HEK293 (cell line): ENCODE measurements at regions not wholly inside any gene's neighbourhood (a gene's known extent, or its start where the extent isn't known, plus 50 kb on each side); places are given as distances from the start of the nearest gene placed in this dataset.

Source experiments
- CTCF ChIA-PET: fragments of 350-600 bp; formaldehyde crosslinking; extraction: SDS; loops from one replicate; lab custom pipeline; 2021; ENCODE audit warnings: antibody characterized with exemption; lab: Yijun Ruan, JAX
- POLR2A ChIA-PET: fragments of 300-600 bp; formaldehyde crosslinking; extraction: SDS; loops from one replicate; lab custom pipeline; 2020; ENCODE audit warnings: antibody characterized with exemption, inconsistent platforms; lab: Yijun Ruan, JAX
- H3K27ac ChIP-seq: fragments of 200-500 bp; sonication (Bioruptor generic); 2 replicates; pipeline ENCODE4 v1.5.1; 2014; ENCODE audit warnings: low read depth, low read length, control low read depth, inconsistent platforms; ENCODE audit errors: extremely low read depth
- H3K36me3 ChIP-seq, 2 experiments: fragments of 200-500 bp in 1 of 2; sonication (Bioruptor generic) in 1 of 2; 1 replicate in 1 of 2; 2 replicates in 1 of 2; pipeline ENCODE4 v1.5.1; 2014 to 2017; ENCODE audit warnings: inconsistent platforms in 2 of 2, low read length in 2 of 2; ENCODE audit not compliant: control insufficient read depth in 2 of 2, insufficient read depth in 1 of 2
- H3K4me1 ChIP-seq: fragments of 200-500 bp; sonication (Bioruptor generic); 2 replicates; pipeline ENCODE4 v1.5.1; 2014; ENCODE audit warnings: mild to moderate bottlenecking, low read length, inconsistent platforms; ENCODE audit not compliant: control insufficient read depth, insufficient read depth
- H3K4me3 ChIP-seq: 2 replicates; pipeline ENCODE4 v1.5.1; 2011; ENCODE audit warnings: low read depth, mild to moderate bottlenecking, control low read depth, low read length, moderate library complexity
- H3K9me3 ChIP-seq: fragments of 200-500 bp; sonication (Bioruptor generic); 2 replicates; pipeline ENCODE4 v1.5.1; 2014; ENCODE audit warnings: low read depth, low read length, inconsistent platforms; ENCODE audit not compliant: control insufficient read depth, insufficient read depth
- BCL11A ChIP-seq: fragments of 450-650 bp; formaldehyde crosslinking; IDR thresholded peaks from 2 replicates; pipeline ENCODE4 v1.5.1; 2016; ENCODE audit warnings: low read depth, missing biosample characterization, missing genetic modification characterization
- KLF8 ChIP-seq: fragments of 450-650 bp; formaldehyde crosslinking; IDR thresholded peaks from 2 replicates; pipeline ENCODE4 v1.5.1; 2016; ENCODE audit warnings: missing biosample characterization, missing genetic modification characterization
- MYNN ChIP-seq: fragments of 450-650 bp; formaldehyde crosslinking; IDR thresholded peaks from 2 replicates; pipeline ENCODE4 v1.5.1; 2016; ENCODE audit warnings: missing biosample characterization, missing genetic modification characterization, borderline replicate concordance
- MZF1 ChIP-seq: fragments of 450-650 bp; formaldehyde crosslinking; IDR thresholded peaks from 2 replicates; pipeline ENCODE4 v1.5.1; 2017; ENCODE audit warnings: missing biosample characterization, missing genetic modification characterization, borderline replicate concordance
- TCF7L2 ChIP-seq: IDR thresholded peaks from 2 replicates; pipeline ENCODE4 v1.6.1; 2011; ENCODE audit warnings: low read depth, mild to moderate bottlenecking, inconsistent platforms, low read length, moderate library complexity, borderline replicate concordance
- TSHZ1 ChIP-seq: fragments of 450-650 bp; formaldehyde crosslinking; IDR thresholded peaks from 2 replicates; pipeline ENCODE4 v1.5.1; 2016; ENCODE audit warnings: missing biosample characterization, missing genetic modification characterization, borderline replicate concordance
- ZFP3 ChIP-seq: fragments of 450-650 bp; formaldehyde crosslinking; IDR thresholded peaks from 2 replicates; pipeline ENCODE4 v1.5.1; 2016; ENCODE audit warnings: low read depth, missing biosample characterization, missing genetic modification characterization
- ZFP37 ChIP-seq: fragments of 450-650 bp; formaldehyde crosslinking; IDR thresholded peaks from 2 replicates; pipeline ENCODE4 v1.5.1; 2016; ENCODE audit warnings: missing biosample characterization, missing genetic modification characterization
- ZNF10 ChIP-seq: fragments of 450-650 bp; formaldehyde crosslinking; IDR thresholded peaks from 2 replicates; pipeline ENCODE4 v1.5.1; 2017; ENCODE audit warnings: missing biosample characterization, missing genetic modification characterization
- ZNF133 ChIP-seq: fragments of 450-650 bp; formaldehyde crosslinking; IDR thresholded peaks from 2 replicates; pipeline ENCODE4 v1.5.1; 2016; ENCODE audit warnings: missing biosample characterization, missing genetic modification characterization
- ZNF19 ChIP-seq: fragments of 450-650 bp; formaldehyde crosslinking; IDR thresholded peaks from 2 replicates; pipeline ENCODE4; 2016; ENCODE audit warnings: missing biosample characterization, missing genetic modification characterization, low read depth
- ZNF221 ChIP-seq: fragments of 450-650 bp; formaldehyde crosslinking; IDR thresholded peaks from 2 replicates; pipeline ENCODE4 v1.5.1; 2017; ENCODE audit warnings: missing biosample characterization, missing genetic modification characterization, borderline replicate concordance
- ZNF292 ChIP-seq: fragments of 450-650 bp; formaldehyde crosslinking; IDR thresholded peaks from 2 replicates; pipeline ENCODE4 v1.5.1; 2016; ENCODE audit warnings: low read depth, missing biosample characterization, missing genetic modification characterization, borderline replicate concordance
- ZNF341 ChIP-seq: fragments of 450-650 bp; formaldehyde crosslinking; IDR thresholded peaks from 2 replicates; pipeline ENCODE4; 2016; ENCODE audit warnings: low read depth, missing biosample characterization, missing genetic modification characterization
- ZNF426 ChIP-seq: fragments of 450-650 bp; formaldehyde crosslinking; IDR thresholded peaks from 2 replicates; pipeline ENCODE4 v1.5.1; 2017; ENCODE audit warnings: missing biosample characterization, missing genetic modification characterization, mild to moderate bottlenecking, inconsistent platforms, moderate library complexity
- ZNF433 ChIP-seq: fragments of 450-650 bp; formaldehyde crosslinking; IDR thresholded peaks from 2 replicates; pipeline ENCODE4 v1.5.1; 2016; ENCODE audit warnings: missing biosample characterization, missing genetic modification characterization, low read depth
- ZNF529 ChIP-seq: fragments of 450-650 bp; formaldehyde crosslinking; IDR thresholded peaks from 2 replicates; pipeline ENCODE4 v1.5.1; 2017; ENCODE audit warnings: missing genetic modification characterization, missing biosample characterization; ENCODE audit not compliant: insufficient replicate concordance
- ZSCAN23 ChIP-seq: fragments of 450-650 bp; formaldehyde crosslinking; IDR thresholded peaks from 2 replicates; pipeline ENCODE4 v1.5.1; 2016; ENCODE audit warnings: missing biosample characterization, missing genetic modification characterization
- ZSCAN5A ChIP-seq: fragments of 450-650 bp; formaldehyde crosslinking; IDR thresholded peaks from 2 replicates; pipeline ENCODE4 v1.5.1; 2016; ENCODE audit warnings: missing biosample characterization, missing genetic modification characterization
- TF ChIP-seq, protein P1 (sequence below): fragments of 450-650 bp; formaldehyde crosslinking; IDR thresholded peaks from 2 replicates; pipeline ENCODE4 v1.5.1; 2016; ENCODE audit warnings: missing biosample characterization, missing genetic modification characterization, low read depth
- TF ChIP-seq, protein P2 (sequence below): fragments of 450-650 bp; formaldehyde crosslinking; IDR thresholded peaks from 2 replicates; pipeline ENCODE4 v1.5.0; 2017; ENCODE audit warnings: missing biosample characterization, missing genetic modification characterization, borderline replicate concordance
- TF ChIP-seq, protein P3 (sequence below): fragments of 450-650 bp; formaldehyde crosslinking; IDR thresholded peaks from 2 replicates; pipeline ENCODE4 v1.5.1; 2016; ENCODE audit warnings: missing biosample characterization, missing genetic modification characterization

DNA sequence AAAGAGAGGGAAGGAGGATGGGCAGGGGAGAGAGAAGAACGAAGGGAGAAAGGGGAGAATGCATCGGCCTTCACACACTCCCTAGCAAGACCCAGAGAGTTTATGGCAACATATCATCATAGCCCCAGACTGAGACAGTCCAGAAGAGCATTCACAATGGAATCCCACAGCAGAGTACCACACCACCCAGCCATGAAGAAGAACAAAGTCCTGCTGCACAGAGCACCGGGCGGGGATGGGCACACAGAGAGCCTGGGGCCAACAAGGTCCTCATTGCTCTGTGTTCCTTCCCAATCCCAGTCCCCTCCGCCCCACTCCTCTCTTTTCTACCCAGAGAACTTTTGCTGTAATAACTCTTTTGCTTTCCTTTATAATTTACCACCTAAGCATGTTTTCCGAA lies 118.1 kb upstream of the TMPRSS2 start:
- H3K27ac ChIP-seq: no peak overlapping the region
- no peak overlapping the region for H3K4me3 ChIP-seq
- TF ChIP-seq TSHZ1 (tag by site-specific recombination) (no peak), TCF7L2 (no peak), ZSCAN23 (tag by site-specific recombination) (no peak), ZNF292 (no peak)
- TF ChIP-seq, protein P1, sequence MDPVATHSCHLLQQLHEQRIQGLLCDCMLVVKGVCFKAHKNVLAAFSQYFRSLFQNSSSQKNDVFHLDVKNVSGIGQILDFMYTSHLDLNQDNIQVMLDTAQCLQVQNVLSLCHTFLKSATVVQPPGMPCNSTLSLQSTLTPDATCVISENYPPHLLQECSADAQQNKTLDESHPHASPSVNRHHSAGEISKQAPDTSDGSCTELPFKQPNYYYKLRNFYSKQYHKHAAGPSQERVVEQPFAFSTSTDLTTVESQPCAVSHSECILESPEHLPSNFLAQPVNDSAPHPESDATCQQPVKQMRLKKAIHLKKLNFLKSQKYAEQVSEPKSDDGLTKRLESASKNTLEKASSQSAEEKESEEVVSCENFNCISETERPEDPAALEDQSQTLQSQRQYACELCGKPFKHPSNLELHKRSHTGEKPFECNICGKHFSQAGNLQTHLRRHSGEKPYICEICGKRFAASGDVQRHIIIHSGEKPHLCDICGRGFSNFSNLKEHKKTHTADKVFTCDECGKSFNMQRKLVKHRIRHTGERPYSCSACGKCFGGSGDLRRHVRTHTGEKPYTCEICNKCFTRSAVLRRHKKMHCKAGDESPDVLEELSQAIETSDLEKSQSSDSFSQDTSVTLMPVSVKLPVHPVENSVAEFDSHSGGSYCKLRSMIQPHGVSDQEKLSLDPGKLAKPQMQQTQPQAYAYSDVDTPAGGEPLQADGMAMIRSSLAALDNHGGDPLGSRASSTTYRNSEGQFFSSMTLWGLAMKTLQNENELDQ (tag by site-specific recombination): no peak
- TF ChIP-seq, all 188 proteins: peak for 0
- ChIA-PET CTCF (no interaction called here), POLR2A (no interaction called here)
- H3K36me3 ChIP-seq: no peaks in the 10 kb centered on the region
- no peaks in the 10 kb centered on the region; the same call in 1 of the 2 replicates for H3K4me1 ChIP-seq
- H3K9me3 ChIP-seq: peaks cover 4% of the 10 kb centered on the region; the same call in 1 of the 2 replicates

DNA sequence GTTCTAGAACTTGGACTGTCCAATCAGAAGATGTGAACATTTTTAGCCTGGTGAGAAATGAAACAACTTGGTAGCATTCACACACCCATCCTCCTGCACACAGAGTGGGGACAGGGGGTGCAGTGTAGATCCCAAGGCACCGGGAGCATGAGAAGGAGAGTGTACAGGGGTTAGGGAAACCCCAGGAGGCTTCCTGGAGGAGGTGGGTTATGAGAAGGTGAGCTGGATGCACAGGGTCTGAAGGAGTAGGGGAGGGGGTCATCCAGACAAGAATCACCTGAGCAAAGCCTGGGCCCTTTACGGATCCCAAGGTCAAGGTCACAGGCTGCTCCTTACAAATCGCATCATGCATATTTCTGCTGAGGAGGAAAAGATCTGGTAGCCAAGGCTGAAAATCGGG lies 117.5 kb upstream of the TMPRSS2 start:
- POLR2A ChIA-PET: no interaction called here
- H3K4me1 ChIP-seq: no peaks in the 10 kb centered on the region; the same call in 1 of the 2 replicates
- peaks cover 4% of the 10 kb centered on the region; the same call in 1 of the 2 replicates for H3K9me3 ChIP-seq
- no peak for TF ChIP-seq ZNF10 (tag by site-specific recombination)
- TF ChIP-seq ZFP37: no peak
- no peak for TF ChIP-seq ZNF426
- TF ChIP-seq, protein P2, sequence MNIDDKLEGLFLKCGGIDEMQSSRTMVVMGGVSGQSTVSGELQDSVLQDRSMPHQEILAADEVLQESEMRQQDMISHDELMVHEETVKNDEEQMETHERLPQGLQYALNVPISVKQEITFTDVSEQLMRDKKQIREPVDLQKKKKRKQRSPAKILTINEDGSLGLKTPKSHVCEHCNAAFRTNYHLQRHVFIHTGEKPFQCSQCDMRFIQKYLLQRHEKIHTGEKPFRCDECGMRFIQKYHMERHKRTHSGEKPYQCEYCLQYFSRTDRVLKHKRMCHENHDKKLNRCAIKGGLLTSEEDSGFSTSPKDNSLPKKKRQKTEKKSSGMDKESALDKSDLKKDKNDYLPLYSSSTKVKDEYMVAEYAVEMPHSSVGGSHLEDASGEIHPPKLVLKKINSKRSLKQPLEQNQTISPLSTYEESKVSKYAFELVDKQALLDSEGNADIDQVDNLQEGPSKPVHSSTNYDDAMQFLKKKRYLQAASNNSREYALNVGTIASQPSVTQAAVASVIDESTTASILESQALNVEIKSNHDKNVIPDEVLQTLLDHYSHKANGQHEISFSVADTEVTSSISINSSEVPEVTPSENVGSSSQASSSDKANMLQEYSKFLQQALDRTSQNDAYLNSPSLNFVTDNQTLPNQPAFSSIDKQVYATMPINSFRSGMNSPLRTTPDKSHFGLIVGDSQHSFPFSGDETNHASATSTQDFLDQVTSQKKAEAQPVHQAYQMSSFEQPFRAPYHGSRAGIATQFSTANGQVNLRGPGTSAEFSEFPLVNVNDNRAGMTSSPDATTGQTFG: no peak
- TF ChIP-seq ZNF19: no peak
- TF ChIP-seq ZNF221 (tag by site-specific recombination): no peak
- TF ChIP-seq ZNF433 (tag by site-specific recombination): no peak
- TF ChIP-seq ZNF529 (tag by site-specific recombination): no peak
- TF ChIP-seq ZFP3 (tag by site-specific recombination): no peak
- no peak for TF ChIP-seq ZNF341 (tag by site-specific recombination)
- TF ChIP-seq, protein P3, sequence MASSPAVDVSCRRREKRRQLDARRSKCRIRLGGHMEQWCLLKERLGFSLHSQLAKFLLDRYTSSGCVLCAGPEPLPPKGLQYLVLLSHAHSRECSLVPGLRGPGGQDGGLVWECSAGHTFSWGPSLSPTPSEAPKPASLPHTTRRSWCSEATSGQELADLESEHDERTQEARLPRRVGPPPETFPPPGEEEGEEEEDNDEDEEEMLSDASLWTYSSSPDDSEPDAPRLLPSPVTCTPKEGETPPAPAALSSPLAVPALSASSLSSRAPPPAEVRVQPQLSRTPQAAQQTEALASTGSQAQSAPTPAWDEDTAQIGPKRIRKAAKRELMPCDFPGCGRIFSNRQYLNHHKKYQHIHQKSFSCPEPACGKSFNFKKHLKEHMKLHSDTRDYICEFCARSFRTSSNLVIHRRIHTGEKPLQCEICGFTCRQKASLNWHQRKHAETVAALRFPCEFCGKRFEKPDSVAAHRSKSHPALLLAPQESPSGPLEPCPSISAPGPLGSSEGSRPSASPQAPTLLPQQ (tag by site-specific recombination): no peak
- TF ChIP-seq BCL11A (tag by site-specific recombination): no peak
- no peak for TF ChIP-seq ZNF133 (tag by site-specific recombination)
- TF ChIP-seq MYNN: no peak
- no peak for TF ChIP-seq KLF8 (tag by site-specific recombination)
- TF ChIP-seq MZF1 (tag by site-specific recombination): no peak
- TF ChIP-seq ZSCAN5A (tag by site-specific recombination): no peak
- H3K27ac ChIP-seq: no peak overlapping the region
- CTCF ChIA-PET: no interaction called here
- no peak overlapping the region for H3K4me3 ChIP-seq
- H3K36me3 ChIP-seq: no peaks in the 10 kb centered on the region
